WTC11 (cell line): ENCODE measurements at regions not wholly inside any gene's neighbourhood (a gene's known extent, or its start where the extent isn't known, plus 50 kb on each side); places are given as distances from the start of the nearest gene placed in this dataset.

Experiments
- ATAC-seq: fragments of 200-7000 bp; cut with Tn5 transposase; 2 replicates; pipeline ENCODE4 v1.10.0; 2021; ENCODE audit warnings: mild to moderate bottlenecking, moderate library complexity
- CTCF ChIA-PET: fragments of 300-600 bp; sonication (Branson Sonifier 250); formaldehyde crosslinking; loops from one replicate; lab custom pipeline; 2021; ENCODE audit warnings: antibody characterized with exemption; lab: Charles Lee
- POLR2A ChIA-PET: fragments of 350-600 bp; sonication (Branson Sonifier 250); formaldehyde crosslinking; loops from one replicate; lab custom pipeline; 2021; ENCODE audit warnings: antibody characterized with exemption; lab: Charles Lee
- DNase-seq: peaks from one replicate; pipeline ENCODE4 v3.0.0; 2021; ENCODE audit warnings: low spot score
- H3K27ac Mint-ChIP-seq: 2 replicates; pipeline ENCODE4 v1.8.0; 2021; ENCODE audit warnings: mixed read lengths
- H3K27me3 Mint-ChIP-seq: 2 replicates; pipeline ENCODE4 v1.8.0; 2021; ENCODE audit warnings: low read depth, mild to moderate bottlenecking, moderate library complexity, mixed read lengths
- H3K36me3 Mint-ChIP-seq: 2 replicates; pipeline ENCODE4 v1.8.0; 2021; ENCODE audit warnings: mixed read lengths
- H3K4me1 Mint-ChIP-seq: 2 replicates; pipeline ENCODE4 v1.8.0; 2022; ENCODE audit warnings: mixed read lengths
- H3K4me3 Mint-ChIP-seq: 2 replicates; pipeline ENCODE4 v1.8.0; 2021; ENCODE audit warnings: mild to moderate bottlenecking, moderate library complexity, mixed read lengths
- H3K9me3 Mint-ChIP-seq: 2 replicates; pipeline ENCODE4 v1.8.0; 2021; ENCODE audit warnings: mixed read lengths
- ATF6 ChIP-seq: sonication (generic); formaldehyde crosslinking; IDR thresholded peaks from 2 replicates; pipeline ENCODE4 v1.8.1; 2023; ENCODE audit warnings: mild to moderate bottlenecking, missing genetic modification reagents
- EMX1 ChIP-seq: fragments of 250-450 bp; sonication (Bioruptor Pico); IDR thresholded peaks from 2 replicates; pipeline ENCODE4 v1.8.0; 2021; ENCODE audit warnings: mild to moderate bottlenecking
- ERG ChIP-seq: fragments of 250-450 bp; sonication (Bioruptor Pico); IDR thresholded peaks from 2 replicates; pipeline ENCODE4 v1.8.0; 2021; ENCODE audit warnings: mild to moderate bottlenecking
- ETV6 ChIP-seq: sonication (generic); formaldehyde crosslinking; IDR thresholded peaks from 2 replicates; pipeline ENCODE4 v1.8.1; 2022; ENCODE audit warnings: mild to moderate bottlenecking, missing genetic modification reagents
- FOXK1 ChIP-seq: sonication (generic); formaldehyde crosslinking; IDR thresholded peaks from 2 replicates; pipeline ENCODE4 v1.8.0; 2022; ENCODE audit warnings: mild to moderate bottlenecking, moderate library complexity, missing genetic modification reagents
- GRHL2 ChIP-seq: fragments of 250-450 bp; sonication (Bioruptor Pico); IDR thresholded peaks from 2 replicates; pipeline ENCODE4 v1.8.0; 2022; ENCODE audit warnings: mild to moderate bottlenecking, moderate library complexity; ENCODE audit not compliant: insufficient replicate concordance, severe bottlenecking
- IRF2 ChIP-seq: sonication (generic); formaldehyde crosslinking; IDR thresholded peaks from 2 replicates; pipeline ENCODE4 v1.8.0; 2022; ENCODE audit warnings: low read depth, missing genetic modification reagents, borderline replicate concordance
- MXD4 ChIP-seq: fragments of 250-450 bp; sonication (Bioruptor Pico); IDR thresholded peaks from 2 replicates; pipeline ENCODE4 v1.8.0; 2021; ENCODE audit warnings: mild to moderate bottlenecking, moderate library complexity, borderline replicate concordance
- MYBL2 ChIP-seq: sonication (generic); formaldehyde crosslinking; IDR thresholded peaks from 2 replicates; pipeline ENCODE4 v1.8.1; 2023; ENCODE audit warnings: mild to moderate bottlenecking, moderate library complexity, missing genetic modification reagents
- OVOL2 ChIP-seq: fragments of 250-450 bp; sonication (Bioruptor Pico); IDR thresholded peaks from 2 replicates; pipeline ENCODE4 v1.9.0; 2021; ENCODE audit warnings: mild to moderate bottlenecking, borderline replicate concordance
- PRRX2 ChIP-seq: fragments of 250-450 bp; sonication (Bioruptor Pico); IDR thresholded peaks from 2 replicates; pipeline ENCODE4 v1.8.0; 2021; ENCODE audit warnings: mild to moderate bottlenecking
- RELA ChIP-seq: sonication (generic); formaldehyde crosslinking; IDR thresholded peaks from 2 replicates; pipeline ENCODE4 v1.8.1; 2022; ENCODE audit warnings: missing genetic modification reagents, mild to moderate bottlenecking, borderline replicate concordance
- STAT6 ChIP-seq: sonication (generic); formaldehyde crosslinking; conservative IDR thresholded peaks from 2 replicates; pipeline ENCODE4 v1.8.1; 2023; ENCODE audit warnings: mild to moderate bottlenecking, low read depth, missing genetic modification reagents, moderate library complexity
- TCF7 ChIP-seq: sonication (generic); formaldehyde crosslinking; IDR thresholded peaks from 2 replicates; pipeline ENCODE4 v1.8.0; 2022; ENCODE audit warnings: mild to moderate bottlenecking, low read depth, missing genetic modification reagents, moderate library complexity
- TEAD4 ChIP-seq: sonication (generic); formaldehyde crosslinking; IDR thresholded peaks from 2 replicates; pipeline ENCODE4 v1.8.0; 2022; ENCODE audit warnings: mild to moderate bottlenecking, missing genetic modification reagents
- USF1 ChIP-seq: sonication (generic); formaldehyde crosslinking; IDR thresholded peaks from 2 replicates; pipeline ENCODE4 v1.8.0; 2022; ENCODE audit warnings: mild to moderate bottlenecking, missing genetic modification reagents
- ZNF121 ChIP-seq: sonication (generic); formaldehyde crosslinking; IDR thresholded peaks from 2 replicates; pipeline ENCODE4 v1.8.0; 2023; ENCODE audit warnings: missing genetic modification reagents
- ZNF263 ChIP-seq: sonication (generic); formaldehyde crosslinking; IDR thresholded peaks from 2 replicates; pipeline ENCODE4 v1.8.1; 2022; ENCODE audit warnings: low read depth, mild to moderate bottlenecking, moderate library complexity, missing genetic modification reagents
- ZNF416 ChIP-seq: fragments of 250-450 bp; sonication (Bioruptor Pico); IDR thresholded peaks from 2 replicates; pipeline ENCODE4 v1.9.0; 2021; ENCODE audit warnings: mild to moderate bottlenecking, inconsistent platforms
- ZNF512 ChIP-seq: sonication (generic); formaldehyde crosslinking; IDR thresholded peaks from 2 replicates; pipeline ENCODE4 v1.8.1; 2022; ENCODE audit warnings: missing genetic modification reagents, borderline replicate concordance
- TF ChIP-seq, protein P1 (sequence below): sonication (generic); formaldehyde crosslinking; IDR thresholded peaks from 2 replicates; pipeline ENCODE4 v1.8.0; 2022; ENCODE audit warnings: mild to moderate bottlenecking, missing genetic modification reagents
- TF ChIP-seq, protein P2 (sequence below): sonication (generic); formaldehyde crosslinking; IDR thresholded peaks from 2 replicates; pipeline ENCODE4 v1.8.1; 2022; ENCODE audit warnings: low read depth, missing genetic modification reagents, borderline replicate concordance
- TF ChIP-seq, protein P3 (sequence below): fragments of 250-450 bp; sonication (Bioruptor Pico); IDR thresholded peaks from 2 replicates; pipeline ENCODE4 v1.9.0; 2021; ENCODE audit warnings: moderate library complexity, mild to moderate bottlenecking, inconsistent platforms, borderline replicate concordance

- DNase-seq: no peak
- peaks cover 2% of the 10 kb centered on the region; the same call in 1 of the 2 replicates for H3K4me1 Mint-ChIP-seq
These were observed 295.8 kb downstream of the MATN1 start for GRCh38 chr1:30427545-30427944.

GRCh38 chr1:30425046-30425445 is 298.3 kb downstream of the MATN1 start:
- ChIA-PET POLR2A (no interaction called here), CTCF (no interaction called here)
- no peak for ATAC-seq
- no peak for TF ChIP-seq TCF7 (CRISPR knock-in tag)
- TF ChIP-seq FOXK1: no peak
- no peak for TF ChIP-seq RELA
- no peak for TF ChIP-seq ZNF512 (CRISPR knock-in tag)
- TF ChIP-seq TEAD4 (CRISPR knock-in tag): no peak
- TF ChIP-seq, protein P1, sequence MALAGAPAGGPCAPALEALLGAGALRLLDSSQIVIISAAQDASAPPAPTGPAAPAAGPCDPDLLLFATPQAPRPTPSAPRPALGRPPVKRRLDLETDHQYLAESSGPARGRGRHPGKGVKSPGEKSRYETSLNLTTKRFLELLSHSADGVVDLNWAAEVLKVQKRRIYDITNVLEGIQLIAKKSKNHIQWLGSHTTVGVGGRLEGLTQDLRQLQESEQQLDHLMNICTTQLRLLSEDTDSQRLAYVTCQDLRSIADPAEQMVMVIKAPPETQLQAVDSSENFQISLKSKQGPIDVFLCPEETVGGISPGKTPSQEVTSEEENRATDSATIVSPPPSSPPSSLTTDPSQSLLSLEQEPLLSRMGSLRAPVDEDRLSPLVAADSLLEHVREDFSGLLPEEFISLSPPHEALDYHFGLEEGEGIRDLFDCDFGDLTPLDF (CRISPR knock-in tag): no peak
- no peak for TF ChIP-seq ZNF416 (CRISPR knock-in tag)
- no peak for TF ChIP-seq ATF6
- TF ChIP-seq, protein P2, sequence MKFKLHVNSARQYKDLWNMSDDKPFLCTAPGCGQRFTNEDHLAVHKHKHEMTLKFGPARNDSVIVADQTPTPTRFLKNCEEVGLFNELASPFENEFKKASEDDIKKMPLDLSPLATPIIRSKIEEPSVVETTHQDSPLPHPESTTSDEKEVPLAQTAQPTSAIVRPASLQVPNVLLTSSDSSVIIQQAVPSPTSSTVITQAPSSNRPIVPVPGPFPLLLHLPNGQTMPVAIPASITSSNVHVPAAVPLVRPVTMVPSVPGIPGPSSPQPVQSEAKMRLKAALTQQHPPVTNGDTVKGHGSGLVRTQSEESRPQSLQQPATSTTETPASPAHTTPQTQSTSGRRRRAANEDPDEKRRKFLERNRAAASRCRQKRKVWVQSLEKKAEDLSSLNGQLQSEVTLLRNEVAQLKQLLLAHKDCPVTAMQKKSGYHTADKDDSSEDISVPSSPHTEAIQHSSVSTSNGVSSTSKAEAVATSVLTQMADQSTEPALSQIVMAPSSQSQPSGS: no peak
- TF ChIP-seq OVOL2 (CRISPR knock-in tag): no peak

More at GRCh38 chr1:30427545-30427944, 295.8 kb downstream of the MATN1 start:
- Mint-ChIP-seq H3K4me3 (no peak overlapping the region), H3K27ac (no peak overlapping the region), H3K27me3 (peaks cover 12% of the 10 kb centered on the region), H3K9me3 (peaks cover 14% of the 10 kb centered on the region; the same call in 1 of the 2 replicates), H3K36me3 (no peaks in the 10 kb centered on the region)
- ATAC-seq: peak; percentile 76
- ChIA-PET POLR2A (no interaction called here), CTCF (interaction anchor here (1.1 to 2.3 kb wide), 3 partner anchors 19 to 105 kb away, joined by 3 to 17 read pairs (median 3); no protein-coding TSS in a partner anchor)
- TF ChIP-seq EMX1 (CRISPR knock-in tag) (no peak), GRHL2 (no peak), IRF2 (no peak), USF1 (CRISPR knock-in tag) (no peak), OVOL2 (CRISPR knock-in tag) (no peak), ZNF263 (CRISPR knock-in tag) (no peak), STAT6 (no peak), MYBL2 (no peak), MXD4 (CRISPR knock-in tag) (no peak), ETV6 (CRISPR knock-in tag) (no peak), FOXK1 (no peak), PRRX2 (no peak), ERG (CRISPR knock-in tag) (no peak), ZNF121 (CRISPR knock-in tag) (no peak)
- TF ChIP-seq, protein P3, sequence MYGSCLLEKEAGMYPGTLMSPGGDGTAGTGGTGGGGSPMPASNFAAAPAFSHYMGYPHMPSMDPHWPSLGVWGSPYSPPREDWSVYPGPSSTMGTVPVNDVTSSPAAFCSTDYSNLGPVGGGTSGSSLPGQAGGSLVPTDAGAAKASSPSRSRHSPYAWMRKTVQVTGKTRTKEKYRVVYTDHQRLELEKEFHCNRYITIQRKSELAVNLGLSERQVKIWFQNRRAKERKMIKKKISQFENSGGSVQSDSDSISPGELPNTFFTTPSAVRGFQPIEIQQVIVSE (CRISPR knock-in tag): no peak

More at GRCh38 chr1:30425046-30425445, 298.3 kb downstream of the MATN1 start:
- Mint-ChIP-seq H3K36me3 (no peaks in the 10 kb centered on the region), H3K4me3 (no peak overlapping the region), H3K27me3 (no peaks in the 10 kb centered on the region; the same call in 1 of the 2 replicates), H3K27ac (no peak overlapping the region), H3K4me1 (peaks cover 2% of the 10 kb centered on the region; the same call in 1 of the 2 replicates), H3K9me3 (peaks cover 9% of the 10 kb centered on the region; the same call in 1 of the 2 replicates)
- DNase-seq: no peak
